VCaP (cell line): ENCODE measurements at regions not wholly inside any gene's neighbourhood (a gene's known extent, or its start where the extent isn't known, plus 50 kb on each side); places are given as distances from the start of the nearest gene placed in this dataset.

Experiments used
- H3K27ac ChIP-seq: fragments of 450-650 bp; 2 replicates; pipeline ENCODE4 v1.5.1; 2017
- CTCF ChIP-seq: fragments of 450-650 bp; conservative IDR thresholded peaks from 2 replicates; pipeline ENCODE4 v1.5.1; 2017; ENCODE audit warnings: mild to moderate bottlenecking, moderate library complexity

DNA sequence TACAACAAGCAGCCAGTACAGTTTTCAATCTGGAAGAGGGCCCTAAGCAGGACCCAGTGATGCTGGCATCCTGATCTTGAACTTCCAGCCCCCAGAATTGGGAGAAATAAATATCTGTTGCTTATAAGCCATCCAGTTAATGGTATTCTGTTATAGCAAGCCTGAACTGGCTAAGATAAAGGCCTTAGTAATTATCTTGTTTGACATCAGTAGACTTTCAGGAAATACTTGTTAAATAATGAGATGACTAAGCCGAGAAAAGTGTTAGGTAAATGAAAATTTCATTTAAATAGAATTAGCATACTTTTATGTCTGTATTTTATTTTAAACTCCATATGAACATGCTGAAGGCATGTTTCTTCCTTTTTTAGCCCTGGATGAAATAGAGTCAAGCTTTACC is 188.2 kb downstream of the OLFM4 start:
- no peak overlapping the region for H3K27ac ChIP-seq
- no peak for TF ChIP-seq CTCF

GRCh38 chr13:53217194-53217593 is 188.6 kb downstream of the OLFM4 start:
- no peak overlapping the region for H3K27ac ChIP-seq
- TF ChIP-seq CTCF: no peak

- TF ChIP-seq CTCF: no peak
- H3K27ac ChIP-seq: no peak overlapping the region
These were observed 191.4 kb downstream of the OLFM4 start for GRCh38 chr13:53220038-53220437.

- TF ChIP-seq CTCF: no peak
- peak overlapping the region; percentile 83 for H3K27ac ChIP-seq
These were observed 209.1 kb downstream of the OLFM4 start for GRCh38 chr13:53237696-53238095.

GRCh38 chr13:53238261-53238660 is 209.6 kb downstream of the OLFM4 start:
- no peak for TF ChIP-seq CTCF
- peak overlapping the region; percentile 83 for H3K27ac ChIP-seq

DNA sequence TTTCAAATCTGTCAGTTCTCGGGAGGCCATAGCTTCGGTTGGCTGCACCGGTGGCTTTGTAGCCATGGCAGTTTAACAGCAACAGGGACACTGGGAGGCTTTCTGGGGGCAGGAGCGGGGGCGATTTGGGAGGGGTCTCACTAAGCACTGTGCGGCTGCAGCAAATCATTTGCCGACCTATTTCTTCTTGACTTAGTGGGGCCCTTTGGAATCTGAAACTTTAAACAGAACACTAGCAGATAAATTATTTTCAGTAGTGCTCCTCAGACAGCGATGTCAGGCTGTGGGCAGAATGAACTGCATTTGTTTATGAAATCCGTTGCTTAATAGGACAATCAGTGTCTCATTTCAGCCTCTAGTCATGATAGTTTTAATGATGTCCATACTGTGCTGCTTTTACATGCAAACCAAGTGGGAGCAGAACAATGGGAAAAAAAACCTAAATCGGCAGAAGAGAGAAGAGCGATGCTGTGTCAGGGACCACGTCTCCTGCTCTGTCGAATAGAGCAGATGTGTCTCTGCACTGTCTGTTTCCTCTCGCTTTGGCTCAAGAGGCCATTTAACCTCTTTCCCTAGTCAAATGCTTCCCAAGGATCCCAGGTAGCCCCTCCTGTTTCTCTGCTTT is 211.9 kb downstream of the OLFM4 start:
- no peak for TF ChIP-seq CTCF
- no peak overlapping the region for H3K27ac ChIP-seq

- TF ChIP-seq CTCF: no peak
- no peak overlapping the region for H3K27ac ChIP-seq
These were observed 213.3 kb downstream of the OLFM4 start for GRCh38 chr13:53241891-53242348.
